GM12878 (cell line): ENCODE measurements at regions not wholly inside any gene's neighbourhood (a gene's known extent, or its start where the extent isn't known, plus 50 kb on each side); places are given as distances from the start of the nearest gene placed in this dataset.

ENCODE experiments used
- ATAC-seq: fragments of 200-7000 bp; cut with Tn5 transposase; 3 replicates; pipeline ENCODE4 v1.9.1; 2020; ENCODE audit warnings: mild to moderate bottlenecking, moderate library complexity
- BruUV-seq: library from RNA; stranded (reverse); fragments of 400-500 nt; replicated peaks from 2 replicates; lab custom pipeline; 2021; lab: Mats Ljungman, UMichigan
- CTCF ChIA-PET: fragments of 300-600 bp; sonication (Branson Sonifier 250); formaldehyde crosslinking; extraction: SDS; loops from one replicate; lab custom pipeline; 2021; ENCODE audit warnings: inconsistent platforms; lab: Yijun Ruan, JAX
- POLR2A ChIA-PET: fragments of 350-600 bp; formaldehyde crosslinking; extraction: SDS; loops from one replicate; lab custom pipeline; 2021; ENCODE audit warnings: inconsistent platforms; lab: Charles Lee
- RAD21 ChIA-PET: fragments of 300-600 bp; sonication (Branson Sonifier 250); formaldehyde crosslinking; loops from one replicate; lab custom pipeline; 2023; ENCODE audit warnings: antibody characterized with exemption; ENCODE audit not compliant: unreplicated experiment; lab: Charles Lee
- SMC1A ChIA-PET: fragments of 300-600 bp; sonication (Branson Sonifier 250); formaldehyde crosslinking; loops from one replicate; lab custom pipeline; 2023; ENCODE audit not compliant: unreplicated experiment, uncharacterized antibody; lab: Charles Lee
- DNase-seq: peaks from one replicate; pipeline ENCODE4 v3.0.0-alpha.2; 2011; ENCODE audit warnings: low read depth, low spot score
- FAIRE-seq: peaks from 3 replicates; lab custom pipeline; 2011; peaks lifted over from hg19 to GRCh38; lab: Jason Lieb, UNC
- H2AFZ ChIP-seq: 2 replicates; pipeline ENCODE4 v1.6.0; 2011; ENCODE audit warnings: low read depth, low read length, control low read depth; ENCODE audit not compliant: control insufficient read depth
- H3K27ac ChIP-seq: 2 replicates; pipeline ENCODE4 v1.5.1; 2011; ENCODE audit warnings: control low read depth; ENCODE audit not compliant: control insufficient read depth, insufficient read depth
- H3K27me3 ChIP-seq, 2 experiments: replicated peaks in 1 of 2; 2 replicates each; pipeline versions ENCODE4 v1.6.0 to v1.6.1; 2011; ENCODE audit warnings: low read length in 1 of 2; ENCODE audit not compliant: control insufficient read depth in 2 of 2, insufficient read depth in 2 of 2
- H3K36me3 ChIP-seq, 2 experiments: 2 replicates each; pipeline ENCODE4 v1.5.1; 2011; ENCODE audit warnings: low read length in 1 of 2; ENCODE audit not compliant: control insufficient read depth in 2 of 2, insufficient read depth in 2 of 2
- H3K4me1 ChIP-seq: 2 replicates; pipeline ENCODE4 v1.6.1; 2011; ENCODE audit warnings: mild to moderate bottlenecking, low read length, moderate library complexity, mixed read lengths; ENCODE audit not compliant: control insufficient read depth, insufficient read depth
- H3K4me2 ChIP-seq: 2 replicates; pipeline ENCODE4 v1.6.0; 2011; ENCODE audit warnings: control low read depth; ENCODE audit not compliant: control insufficient read depth, insufficient read depth
- H3K4me3 ChIP-seq: fragments of 200-600 bp; sonication (generic); 2 replicates; pipeline ENCODE4 v1.5.1; 2016
- H3K79me2 ChIP-seq: 2 replicates; pipeline ENCODE4 v1.6.0; 2011; ENCODE audit warnings: low read length; ENCODE audit not compliant: control insufficient read depth, insufficient read depth
- H3K9ac ChIP-seq: 2 replicates; pipeline ENCODE4 v1.8.0; 2011; ENCODE audit warnings: low read length, control low read depth, mixed read lengths; ENCODE audit not compliant: control insufficient read depth, insufficient read depth
- H3K9me3 ChIP-seq: replicated peaks from 3 replicates; pipeline ENCODE4 v1.5.1; 2011; ENCODE audit warnings: mild to moderate bottlenecking, low read length; ENCODE audit not compliant: control insufficient read depth, insufficient read depth
- H4K20me1 ChIP-seq: 2 replicates; pipeline ENCODE4 v1.6.0; 2011; ENCODE audit not compliant: control insufficient read depth, insufficient read depth
- BACH1 ChIP-seq: fragments of 450-650 bp; IDR thresholded peaks from 2 replicates; pipeline ENCODE4 v1.6.1; 2017; ENCODE audit warnings: mild to moderate bottlenecking, borderline replicate concordance
- CBX3 ChIP-seq: fragments of 200-600 bp; sonication (generic); IDR thresholded peaks from 2 replicates; pipeline ENCODE4 v1.6.1; 2016; ENCODE audit warnings: low read depth, borderline replicate concordance
- CHD1 ChIP-seq: IDR thresholded peaks from 2 replicates; pipeline ENCODE4 v1.6.1; 2012; ENCODE audit warnings: low read depth, low read length, improper control_type of control experiment
- JUNB ChIP-seq: IDR thresholded peaks from 2 replicates; pipeline ENCODE4 v1.6.1; 2016; ENCODE audit warnings: antibody characterized with exemption, mild to moderate bottlenecking
- MEF2A ChIP-seq: IDR thresholded peaks from 2 replicates; pipeline ENCODE4 v1.6.1; 2011; ENCODE audit warnings: low read depth, mild to moderate bottlenecking, low read length, moderate library complexity; ENCODE audit not compliant: insufficient read depth
- RAD21 ChIP-seq: IDR thresholded peaks from 2 replicates; pipeline ENCODE4 v1.6.1; 2011; ENCODE audit warnings: mild to moderate bottlenecking, low read depth, low read length, moderate library complexity; ENCODE audit not compliant: insufficient read depth
- RELB ChIP-seq: fragments of 450-650 bp; IDR thresholded peaks from 2 replicates; pipeline ENCODE4 v1.6.1; 2017; ENCODE audit warnings: low read depth, mild to moderate bottlenecking, moderate library complexity
- TAF1 ChIP-seq: IDR thresholded peaks from 2 replicates; pipeline ENCODE4 v1.6.1; 2011; ENCODE audit warnings: mild to moderate bottlenecking, low read depth, low read length, borderline replicate concordance
- WGBS: methylation state at CpG from one replicate; pipeline ENCODE4 v1.1.6; 2016; ENCODE audit warnings: low lambda C conversion rate; ENCODE audit not compliant: insufficient replicate concordance, insufficient coverage; ENCODE audit errors: missing lambda C conversion rate; 5-methylcytosine and 5-hydroxymethylcytosine counted together
- in situ Hi-C: fragments of 300-500 bp; cut with MboI; formaldehyde crosslinking; loops from 9 replicates; pipeline ENCODE4 v1.14.3; 2018; ENCODE audit warnings: mixed read lengths
- intact Hi-C: fragments of 100-400 bp; cut with micrococcal nuclease; formaldehyde crosslinking; loops from one replicate; pipeline ENCODE4 v1.14.2; 2022; ENCODE audit not compliant: unreplicated experiment

DNA sequence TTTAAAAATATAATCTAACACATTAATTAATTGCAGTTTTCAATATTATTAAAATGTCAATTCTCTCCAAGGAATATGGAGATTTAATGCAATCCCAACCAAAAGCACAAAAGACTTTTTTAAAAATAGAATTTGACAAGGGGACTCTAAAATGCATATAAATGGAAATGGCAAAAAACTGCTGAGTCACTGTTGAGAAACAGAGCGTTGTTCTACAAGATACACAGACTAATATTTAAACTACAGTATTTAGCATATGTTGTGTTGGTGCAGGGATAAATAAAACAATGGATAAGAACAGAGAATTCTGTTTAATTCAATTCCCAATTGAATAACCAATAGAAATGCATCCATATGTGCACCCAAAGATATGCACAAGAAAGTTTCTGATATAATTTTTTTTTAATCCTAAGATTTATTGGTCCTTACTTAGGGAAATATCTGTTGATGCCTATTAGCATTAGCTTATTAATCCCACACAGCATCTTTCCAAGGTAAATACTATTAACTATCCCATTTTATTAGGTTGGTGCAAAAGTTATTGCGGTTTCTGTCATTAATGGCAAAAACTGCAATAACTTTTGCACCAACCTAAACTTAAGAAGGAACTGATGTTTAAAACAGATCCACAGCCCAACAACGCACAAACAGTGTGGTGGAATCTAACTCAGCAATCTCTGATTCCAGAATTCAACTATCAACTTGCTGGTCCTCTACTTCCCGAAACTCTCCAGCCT lies 86.8 kb upstream of the VEGFC start:
- CTCF ChIA-PET = no interaction called here
- DNase-seq (no peak), ATAC-seq (no peak), FAIRE-seq (no peak)
- no peaks in the 10 kb centered on the region for H4K20me1 ChIP-seq
- 19% methylated on average over 4 of the region's 4 CpGs for WGBS
- no peak overlapping the region for H3K27ac ChIP-seq
- H3K9ac ChIP-seq = no peak overlapping the region
- SMC1A ChIA-PET = no interaction called here
- H3K79me2 ChIP-seq = no peaks in the 10 kb centered on the region
- POLR2A ChIA-PET = no interaction called here
- no peak overlapping the region for H2AFZ ChIP-seq
- in situ Hi-C loops = no loop called here
- no TSS peak for BruUV-seq
- no peaks in the 10 kb centered on the region for H3K9me3 ChIP-seq
- H3K27me3 ChIP-seq = no peaks in the 10 kb centered on the region
- intact Hi-C loops = no loop called here
- H3K4me2 ChIP-seq = no peak overlapping the region
- no peaks in the 10 kb centered on the region for H3K4me1 ChIP-seq
- H3K4me3 ChIP-seq = no peak overlapping the region
- TF ChIP-seq RELB (no peak), RAD21 (no peak), BACH1 (0 out of 2 replicates have a peak, but pooled peaks have one; percentile 15), MEF2A (no peak), JUNB (no peak), CBX3 (no peak), TAF1 (no peak), CHD1 (no peak)
- no peaks in the 10 kb centered on the region for H3K36me3 ChIP-seq
- RAD21 ChIA-PET = no interaction called here
